Thymus (tissue), 11 donors: ENCODE measurements at regions not wholly inside any gene's neighbourhood (a gene's known extent, or its start where the extent isn't known, plus 50 kb on each side); places are given as distances from the start of the nearest gene placed in this dataset.

Experiments
- DNase-seq, 9 donors: peaks; one replicate each; pipeline ENCODE4 v3.0.0-alpha.2; 2013; ENCODE audit warnings: low spot score in 9 of 9, low read depth in 6 of 9, missing footprints in 1 of 9
- H3K27ac ChIP-seq, 2 donors: one replicate each; pipeline ENCODE4 v1.5.1; 2013; ENCODE audit warnings: control low read depth in 1 of 2, low read depth in 1 of 2, low read length in 1 of 2, mild to moderate bottlenecking in 1 of 2, moderate library complexity in 1 of 2
- H3K27me3 ChIP-seq, 2 donors: one replicate each; pipeline ENCODE4 v1.5.1; 2013; ENCODE audit warnings: low read length in 1 of 2; ENCODE audit not compliant: control insufficient read depth in 2 of 2, insufficient read depth in 1 of 2
- H3K36me3 ChIP-seq, 2 donors: one replicate each; pipeline ENCODE4 v1.5.1; 2013; ENCODE audit warnings: low read length in 1 of 2, mild to moderate bottlenecking in 1 of 2, moderate library complexity in 1 of 2; ENCODE audit not compliant: control insufficient read depth in 2 of 2, insufficient read depth in 2 of 2
- H3K4me1 ChIP-seq, 2 donors: one replicate each; pipeline ENCODE4 v1.5.1; 2013; ENCODE audit warnings: low read length in 2 of 2; ENCODE audit not compliant: control insufficient read depth in 2 of 2, insufficient read depth in 2 of 2
- H3K4me3 ChIP-seq, 2 donors: one replicate each; pipeline ENCODE4 v1.5.1; 2013; ENCODE audit warnings: low read length in 2 of 2, control low read depth in 1 of 2, mild to moderate bottlenecking in 1 of 2
- H3K9me3 ChIP-seq, 2 donors: one replicate each; pipeline ENCODE4 v1.5.1; 2013; ENCODE audit warnings: low read length in 1 of 2, mild to moderate bottlenecking in 1 of 2; ENCODE audit not compliant: control insufficient read depth in 2 of 2, insufficient read depth in 1 of 2
- WGBS: extraction: QIAGEN DNeasy Blood & Tissue Kit; methylation state at CpG from one replicate; pipeline ENCODE4 v1.1.7; 2013; 5-methylcytosine and 5-hydroxymethylcytosine counted together
- donor health status: healthy.

- Histone ChIP-seq H3K4me3 (no peak overlapping the region), H3K27me3 (no peaks in the 10 kb centered on the region), H3K9me3 (no peaks in the 10 kb centered on the region), H3K36me3 (no peaks in the 10 kb centered on the region), H3K27ac (no peak overlapping the region), H3K4me1 (no peaks in the 10 kb centered on the region)
- WGBS = 96% methylated on average over 5 of the region's 5 CpGs
- DNase-seq = no peak
Observed at GRCh38 chr6:17047889-17048288, 54.0 kb upstream of the STMND1 start.

GRCh38 chr6:17045581-17046322 lies 56.1 kb upstream of the STMND1 start:
- peaks cover 0 to 2% of the 10 kb centered on the region in 2 donors for H3K27me3 ChIP-seq

GRCh38 chr6:17043148-17043522 lies 58.7 kb upstream of the STMND1 start:
- no peak overlapping the region for H3K27ac ChIP-seq
- H3K36me3 ChIP-seq = no peaks in the 10 kb centered on the region
- DNase-seq = no peak
- H3K4me1 ChIP-seq = no peaks in the 10 kb centered on the region
- 90% methylated on average over 1 of the region's 1 CpG for WGBS
- H3K9me3 ChIP-seq = no peaks in the 10 kb centered on the region
- no peak overlapping the region for H3K4me3 ChIP-seq
- peaks cover 0 to 2% of the 10 kb centered on the region in 2 donors for H3K27me3 ChIP-seq

More at GRCh38 chr6:17045581-17046322, 56.1 kb upstream of the STMND1 start:
- WGBS = 85% methylated on average over 4 of the region's 4 CpGs
- H3K4me3 ChIP-seq = no peak overlapping the region
- no peak overlapping the region for H3K27ac ChIP-seq
- DNase-seq = no peak
- H3K36me3 ChIP-seq = no peaks in the 10 kb centered on the region
- no peaks in the 10 kb centered on the region for H3K9me3 ChIP-seq
- no peaks in the 10 kb centered on the region for H3K4me1 ChIP-seq

- H3K27ac ChIP-seq = no peak overlapping the region
- H3K27me3 ChIP-seq = peaks cover 0 to 2% of the 10 kb centered on the region in 2 donors
- H3K36me3 ChIP-seq = no peaks in the 10 kb centered on the region
- no peaks in the 10 kb centered on the region for H3K9me3 ChIP-seq
- H3K4me1 ChIP-seq = no peaks in the 10 kb centered on the region
- no peak for DNase-seq
- no peak overlapping the region for H3K4me3 ChIP-seq
- 39% methylated on average over 5 of the region's 5 CpGs for WGBS
Observed at GRCh38 chr6:17042422-17043147, 59.3 kb upstream of the STMND1 start.

- Histone ChIP-seq H3K9me3 (no peaks in the 10 kb centered on the region), H3K36me3 (no peaks in the 10 kb centered on the region), H3K27ac (no peak overlapping the region), H3K4me1 (no peaks in the 10 kb centered on the region), H3K27me3 (peaks cover 0 to 2% of the 10 kb centered on the region in 2 donors), H3K4me3 (no peak overlapping the region)
- 97% methylated on average over 4 of the region's 4 CpGs for WGBS
- no peak for DNase-seq
Observed at GRCh38 chr6:17039266-17039665, 62.6 kb upstream of the STMND1 start.

GRCh38 chr6:17038316-17038715 lies 63.5 kb upstream of the STMND1 start:
- no peaks in the 10 kb centered on the region for H3K36me3 ChIP-seq
- no peak overlapping the region for H3K4me3 ChIP-seq
- WGBS = 95% methylated on average over 2 of the region's 2 CpGs
- H3K4me1 ChIP-seq = no peaks in the 10 kb centered on the region
- H3K27me3 ChIP-seq = peaks cover 0 to 2% of the 10 kb centered on the region in 2 donors
- no peak overlapping the region for H3K27ac ChIP-seq
- DNase-seq = no peak
- H3K9me3 ChIP-seq = no peaks in the 10 kb centered on the region

- 94% methylated on average over 5 of the region's 5 CpGs for WGBS
Observed at GRCh38 chr6:17036065-17036393, 65.8 kb upstream of the STMND1 start.

GRCh38 chr6:17035257-17036064 lies 66.4 kb upstream of the STMND1 start:
- H3K9me3 ChIP-seq = no peaks in the 10 kb centered on the region
- no peaks in the 10 kb centered on the region for H3K36me3 ChIP-seq
- no peak overlapping the region for H3K27ac ChIP-seq
- no peaks in the 10 kb centered on the region for H3K27me3 ChIP-seq
- 94% methylated on average over 8 of the region's 8 CpGs for WGBS
- no peak overlapping the region for H3K4me3 ChIP-seq
- no peak for DNase-seq
- no peaks in the 10 kb centered on the region for H3K4me1 ChIP-seq

More at GRCh38 chr6:17036065-17036393, 65.8 kb upstream of the STMND1 start:
- Histone ChIP-seq H3K4me3 (no peak overlapping the region), H3K4me1 (no peaks in the 10 kb centered on the region), H3K9me3 (no peaks in the 10 kb centered on the region), H3K36me3 (no peaks in the 10 kb centered on the region), H3K27ac (no peak overlapping the region), H3K27me3 (no peaks in the 10 kb centered on the region)
- no peak for DNase-seq

GRCh38 chr6:17033746-17034145 lies 68.1 kb upstream of the STMND1 start:
- no peak for DNase-seq
- Histone ChIP-seq H3K36me3 (no peaks in the 10 kb centered on the region), H3K9me3 (no peaks in the 10 kb centered on the region), H3K4me3 (no peak overlapping the region), H3K27me3 (no peaks in the 10 kb centered on the region), H3K27ac (no peak overlapping the region), H3K4me1 (no peaks in the 10 kb centered on the region)
- 97% methylated on average over 4 of the region's 4 CpGs for WGBS
